A549 (cell line): ENCODE measurements at regions not wholly inside any gene's neighbourhood (a gene's known extent, or its start where the extent isn't known, plus 50 kb on each side); places are given as distances from the start of the nearest gene placed in this dataset.

Experiments used
- ATAC-seq, 2 experiments: fragments of 200-7000 bp in 1 of 2; fragments of >200 bp in 1 of 2; cut with Nextera tagmentation in 1 of 2; cut with Tn5 transposase in 1 of 2; 3 replicates each; pipeline versions ENCODE4 v1.8.0 to v1.9.1; 2018 to 2020; ENCODE audit warnings: mild to moderate bottlenecking in 1 of 2, moderate library complexity in 1 of 2
- CTCF ChIA-PET: fragments of 300-600 bp; sonication (Branson Sonifier 250); formaldehyde crosslinking; extraction: SDS; loops from one replicate; lab custom pipeline; 2021; ENCODE audit warnings: antibody characterized with exemption, inconsistent platforms; lab: Yijun Ruan, JAX
- POLR2A ChIA-PET: fragments of 350-600 bp; formaldehyde crosslinking; extraction: SDS; loops from one replicate; lab custom pipeline; 2021; ENCODE audit warnings: antibody characterized with exemption, inconsistent platforms; lab: Yijun Ruan, JAX
- DNase-seq, 2 experiments: peaks; one replicate each; pipeline versions ENCODE4 v3.0.0 to v3.0.0-alpha.2; 2011 to 2016; ENCODE audit warnings: low read depth in 1 of 2, low spot score in 1 of 2
- FAIRE-seq: peaks from 2 replicates; lab custom pipeline; 2011; peaks lifted over from hg19 to GRCh38; lab: Jason Lieb, UNC
- H3K27ac ChIP-seq, 2 experiments: fragments of >200 bp; sonication (Bioruptor Twin); formaldehyde crosslinking; 3 replicates each; pipeline ENCODE4 v1.5.1; 2016 to 2017
- H3K4me1 ChIP-seq: fragments of >200 bp; sonication (Bioruptor Twin); formaldehyde crosslinking; 3 replicates; pipeline ENCODE4 v1.6.1; 2016
- H3K4me2 ChIP-seq: fragments of >200 bp; sonication (Bioruptor Twin); formaldehyde crosslinking; 3 replicates; pipeline ENCODE4 v1.6.1; 2016
- H3K4me3 ChIP-seq: fragments of >200 bp; sonication (Bioruptor Twin); formaldehyde crosslinking; 3 replicates; pipeline ENCODE4 v1.5.1; 2016
- H3K9me3 ChIP-seq: fragments of >200 bp; sonication (Bioruptor Twin); formaldehyde crosslinking; 3 replicates; pipeline ENCODE4 v1.6.1; 2016
- BCL3 ChIP-seq: fragments of >200 bp; sonication (Bioruptor Twin); formaldehyde crosslinking; IDR thresholded peaks from 3 replicates; pipeline ENCODE4 v1.6.1; 2016
- BHLHE40 ChIP-seq: IDR thresholded peaks from 2 replicates; pipeline ENCODE4 v1.6.1; 2012; ENCODE audit warnings: low read depth, low read length, inconsistent platforms
- CBX8 ChIP-seq: fragments of 200-600 bp; sonication (generic); IDR thresholded peaks from 2 replicates; pipeline ENCODE4 v1.6.1; 2016
- CHD2 ChIP-seq: fragments of 150-350 bp; IDR thresholded peaks from 2 replicates; pipeline ENCODE4 v1.6.1; 2014; ENCODE audit warnings: low read length; ENCODE audit not compliant: partially characterized antibody
- CHD4 ChIP-seq: fragments of 200-600 bp; sonication (generic); IDR thresholded peaks from 2 replicates; pipeline ENCODE4 v1.6.1; 2016; ENCODE audit warnings: antibody characterized with exemption, mild to moderate bottlenecking, borderline replicate concordance
- EHF ChIP-seq: fragments of 250-450 bp; sonication (Bioruptor Pico); IDR thresholded peaks from 2 replicates; pipeline ENCODE4 v1.5.0; 2020; ENCODE audit warnings: mild to moderate bottlenecking
- EHMT2 ChIP-seq: fragments of 200-600 bp; sonication (generic); IDR thresholded peaks from 2 replicates; pipeline ENCODE4 v1.6.1; 2016; ENCODE audit warnings: antibody characterized with exemption, low read depth, mild to moderate bottlenecking, moderate library complexity
- FOSB ChIP-seq: fragments of 250-450 bp; sonication (Bioruptor Pico); IDR thresholded peaks from 2 replicates; pipeline ENCODE4 v1.5.0; 2020; ENCODE audit warnings: mild to moderate bottlenecking, moderate library complexity
- FOXS1 ChIP-seq: fragments of 250-450 bp; sonication (Bioruptor Pico); IDR thresholded peaks from 2 replicates; pipeline ENCODE4 v1.5.0; 2020; ENCODE audit warnings: mild to moderate bottlenecking, moderate library complexity
- GATA3 ChIP-seq: IDR thresholded peaks from 2 replicates; pipeline ENCODE4 v1.6.1; 2012; ENCODE audit warnings: borderline replicate concordance
- HEYL ChIP-seq: fragments of 250-450 bp; sonication (Bioruptor Pico); IDR thresholded peaks from 2 replicates; pipeline ENCODE4 v1.8.0; 2021; ENCODE audit warnings: mild to moderate bottlenecking, moderate library complexity
- HMGXB4 ChIP-seq: fragments of 250-450 bp; sonication (Bioruptor Pico); IDR thresholded peaks from 2 replicates; pipeline ENCODE4 v1.5.0; 2021; ENCODE audit warnings: mild to moderate bottlenecking, moderate library complexity, borderline replicate concordance
- JUN ChIP-seq, 2 experiments: fragments of >200 bp; sonication (Bioruptor Twin); formaldehyde crosslinking; IDR thresholded peaks; 2 replicates in 1 of 2; 3 replicates in 1 of 2; pipeline ENCODE4 v1.6.1; 2016 to 2017
- KDM1A ChIP-seq: fragments of 200-600 bp; sonication (generic); IDR thresholded peaks from 2 replicates; pipeline ENCODE4 v1.6.1; 2016; ENCODE audit warnings: low read depth, mild to moderate bottlenecking
- MAFK ChIP-seq: fragments of 450-650 bp; IDR thresholded peaks from 2 replicates; pipeline ENCODE4 v1.6.1; 2014; ENCODE audit not compliant: partially characterized antibody
- MAZ ChIP-seq: fragments of 150-350 bp; IDR thresholded peaks from 2 replicates; pipeline ENCODE4 v1.6.1; 2014; ENCODE audit warnings: antibody characterized with exemption, low read depth, low read length, borderline replicate concordance
- MYC ChIP-seq: IDR thresholded peaks from 2 replicates; pipeline ENCODE4 v1.6.1; 2012; ENCODE audit warnings: mild to moderate bottlenecking, inconsistent platforms, low read length, improper control_type of control experiment, borderline replicate concordance
- NFE2L2 ChIP-seq: fragments of 150-350 bp; conservative IDR thresholded peaks from 2 replicates; pipeline ENCODE4 v1.6.1; 2014; ENCODE audit warnings: low read length
- NPAS2 ChIP-seq: fragments of 250-450 bp; sonication (Bioruptor Pico); IDR thresholded peaks from 2 replicates; pipeline ENCODE4 v1.8.0; 2022; ENCODE audit warnings: mild to moderate bottlenecking, moderate library complexity, borderline replicate concordance
- NR3C1 ChIP-seq: fragments of >200 bp; sonication (Bioruptor Twin); formaldehyde crosslinking; IDR thresholded peaks from 3 replicates; pipeline ENCODE4 v1.6.1; 2017
- POLR2A ChIP-seq: IDR thresholded peaks from 2 replicates; pipeline ENCODE4 v1.6.1; 2012; ENCODE audit warnings: mild to moderate bottlenecking, low read length
- POLR2AphosphoS2 ChIP-seq: conservative IDR thresholded peaks from 2 replicates; pipeline ENCODE4 v1.6.1; 2012; ENCODE audit warnings: low read length, improper control_type of control experiment, inconsistent platforms
- RAD21 ChIP-seq, 2 experiments: fragments of >200 bp in 1 of 2; sonication (Bioruptor Twin) in 1 of 2; formaldehyde crosslinking in 1 of 2; IDR thresholded peaks in 1 of 2; conservative IDR thresholded peaks in 1 of 2; 2 replicates in 1 of 2; 3 replicates in 1 of 2; pipeline ENCODE4 v1.6.1; 2012 to 2018; ENCODE audit warnings: inconsistent platforms in 1 of 2
- RCOR1 ChIP-seq: fragments of 150-350 bp; IDR thresholded peaks from 2 replicates; pipeline ENCODE4 v1.6.1; 2014; ENCODE audit warnings: antibody characterized with exemption, low read length, low read depth
- SMC3 ChIP-seq: fragments of >200 bp; sonication (Bioruptor Twin); formaldehyde crosslinking; IDR thresholded peaks from 3 replicates; pipeline ENCODE4 v1.6.1; 2018; ENCODE audit warnings: inconsistent platforms
- USF2 ChIP-seq: fragments of 450-650 bp; IDR thresholded peaks from 2 replicates; pipeline ENCODE4 v1.6.1; 2014; ENCODE audit warnings: antibody characterized with exemption
- WGBS: methylation state at CpG from one replicate; pipeline ENCODE4 v1.1.6; 2017; ENCODE audit errors: missing lambda C conversion rate; 5-methylcytosine and 5-hydroxymethylcytosine counted together

- TF ChIP-seq USF2 (no peak), NPAS2 (CRISPR knock-in tag) (no peak), CHD2 (no peak), GATA3 (no peak), CHD4 (no peak), FOXS1 (CRISPR knock-in tag) (no peak), FOSB (CRISPR knock-in tag) (no peak), NFE2L2 (no peak)
Observed at GRCh38 chr16:65455761-65456160, 333.9 kb upstream of the CDH11 start (continued).

GRCh38 chr16:65453646-65454045, 331.8 kb upstream of the CDH11 start:
- no peaks in the 10 kb centered on the region for H3K4me1 ChIP-seq
- POLR2A ChIA-PET = no interaction called here
- FAIRE-seq (no peak), ATAC-seq (no peak), DNase-seq (no peak)
- CTCF ChIA-PET = no interaction called here
- no peak for TF ChIP-seq EHMT2
- TF ChIP-seq SMC3 = no peak
- TF ChIP-seq BHLHE40 = no peak
- no peak for TF ChIP-seq NPAS2 (CRISPR knock-in tag)
- TF ChIP-seq BCL3 = no peak
- no peak for TF ChIP-seq POLR2AphosphoS2
- no peak for TF ChIP-seq MYC
- no peak for TF ChIP-seq EHF (CRISPR knock-in tag)
- H3K4me3 ChIP-seq = no peak overlapping the region
- H3K9me3 ChIP-seq = no peaks in the 10 kb centered on the region
- 18% methylated on average over 2 of the region's 2 CpGs for WGBS
- no peak overlapping the region for H3K4me2 ChIP-seq
- no peak overlapping the region for H3K27ac ChIP-seq

GRCh38 chr16:65449526-65449925, 327.7 kb upstream of the CDH11 start:
- FAIRE-seq (no peak), ATAC-seq (no peak), DNase-seq (no peak)
- ChIA-PET CTCF (no interaction called here), POLR2A (no interaction called here)
- Histone ChIP-seq H3K4me1 (no peaks in the 10 kb centered on the region), H3K4me3 (no peak overlapping the region), H3K4me2 (no peak overlapping the region), H3K9me3 (no peaks in the 10 kb centered on the region), H3K27ac (no peak overlapping the region)
- TF ChIP-seq NR3C1 (no peak), MAFK (peak; percentile 64)
- 5% methylated on average over 1 of the region's 1 CpG for WGBS

- H3K4me1 ChIP-seq = no peaks in the 10 kb centered on the region
- ChIA-PET CTCF (no interaction called here), POLR2A (no interaction called here)
- H3K4me3 ChIP-seq = no peak overlapping the region
- WGBS = 18% methylated on average over 2 of the region's 2 CpGs
- FAIRE-seq (no peak), ATAC-seq (no peak), DNase-seq (no peak)
- no peak overlapping the region for H3K4me2 ChIP-seq
- TF ChIP-seq HEYL (CRISPR knock-in tag) (no peak), JUN (IDR thresholded peaks at IDR 0.05) (no peak), POLR2A (no peak), HMGXB4 (no peak), MAZ (no peak), EHMT2 (no peak), RCOR1 (no peak), RAD21 (conservative IDR thresholded peaks at IDR 0.05 in 1 of 2, IDR thresholded peaks at IDR 0.05 in 1 of 2) (no peak), KDM1A (no peak), CBX8 (no peak), GATA3 (no peak), NR3C1 (no peak)
- H3K9me3 ChIP-seq = no peaks in the 10 kb centered on the region
- H3K27ac ChIP-seq = no peak overlapping the region
Observed at GRCh38 chr16:65446427-65446826, 324.6 kb upstream of the CDH11 start.
